CD4-positive, alpha-beta T cell treated with Interleukin-15 for 4 hours (primary cell): ENCODE measurements at regions not wholly inside any gene's neighbourhood (a gene's known extent, or its start where the extent isn't known, plus 50 kb on each side); places are given as distances from the start of the nearest gene placed in this dataset.
"Not testable (repeated sequence)": the region's sequence is repeated elsewhere in the genome, so short reads cannot be mapped to it uniquely, and the experiment has no call there.

ENCODE experiments used
- DNase-seq: peaks from one replicate; pipeline ENCODE4 v3.0.0-alpha.2; 2020; ENCODE audit warnings: low spot score

DNA sequence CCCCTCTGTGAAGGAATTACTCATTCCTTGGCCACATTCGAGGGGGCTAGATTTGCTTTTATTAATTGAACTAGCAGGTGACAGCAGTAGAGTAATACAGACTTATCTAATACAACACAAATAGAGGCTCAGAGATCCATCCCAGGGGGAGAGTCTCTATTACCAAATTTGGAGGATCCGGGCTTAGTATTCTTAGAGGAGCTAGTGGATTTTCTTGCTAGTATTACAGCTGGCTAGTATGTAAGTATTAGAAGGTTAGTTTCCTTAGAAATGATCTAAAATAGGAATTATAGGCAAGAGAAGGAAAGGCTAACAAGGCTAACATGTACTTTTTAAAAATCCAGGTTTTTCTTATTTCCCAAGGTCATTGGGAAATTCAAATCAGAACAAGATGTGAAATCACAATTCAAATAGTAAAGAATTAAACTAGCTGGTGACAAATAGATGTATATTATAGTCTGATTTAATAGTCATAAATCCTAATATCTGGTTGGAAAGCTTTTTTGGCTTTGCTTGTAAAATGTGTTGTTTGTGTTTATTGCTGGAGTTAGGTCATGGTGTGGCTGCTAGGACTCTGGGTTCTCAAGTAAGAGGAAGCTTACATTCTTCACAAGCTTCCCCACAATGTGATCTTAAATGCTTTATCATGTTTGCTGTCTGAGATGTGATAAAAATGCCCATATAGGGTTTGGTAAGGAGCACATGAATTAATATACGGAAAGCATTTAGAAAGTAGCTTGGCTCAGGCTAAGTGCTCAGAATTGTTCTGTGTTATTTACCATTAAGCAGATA is 160.4 kb upstream of the MPDZ start:
- DNase-seq = no peak

DNA sequence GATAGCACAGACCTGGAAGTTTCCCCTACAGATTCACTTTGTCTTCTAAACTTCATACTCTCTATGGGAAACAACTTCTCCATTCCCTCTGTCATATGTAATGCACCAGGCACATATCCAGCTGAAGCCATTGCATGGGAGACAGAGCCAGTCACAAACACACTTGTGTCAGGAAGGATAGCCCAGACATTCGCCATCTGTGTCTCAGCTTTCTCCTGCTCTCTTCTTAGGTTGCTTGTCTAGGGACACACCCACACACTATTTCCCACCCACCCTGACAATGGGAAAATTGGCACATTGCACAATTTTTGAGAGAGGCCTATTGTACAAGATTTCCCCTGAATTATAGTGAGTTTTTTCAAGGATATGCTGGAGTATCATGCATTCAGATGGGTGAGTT is 158.4 kb upstream of the MPDZ start:
- no peak for DNase-seq

GRCh38 chr9:13436591-13436990 is 157.1 kb upstream of the MPDZ start:
- DNase-seq = no peak

DNA sequence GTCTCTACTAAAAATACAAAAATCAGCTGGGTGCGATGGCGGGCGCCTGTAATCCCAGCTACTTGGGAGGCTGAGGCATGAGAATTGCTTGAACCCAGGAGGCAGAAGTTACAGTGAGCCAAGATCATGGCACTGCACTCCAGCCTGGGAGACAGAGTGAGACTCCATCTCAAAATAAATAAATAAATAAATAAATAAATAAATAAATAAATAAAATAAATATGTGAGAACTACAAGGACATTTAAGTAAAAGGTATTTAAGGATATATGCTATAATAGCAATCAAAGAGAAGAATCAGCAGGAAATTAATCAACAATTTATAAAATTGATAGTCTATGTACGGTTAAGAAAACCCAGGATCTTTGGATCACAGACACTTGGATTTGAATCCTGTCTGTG is 154.0 kb upstream of the MPDZ start:
- not testable (repeated sequence) for DNase-seq

GRCh38 chr9:13432904-13433303 is 153.4 kb upstream of the MPDZ start:
- DNase-seq = no peak

GRCh38 chr9:13431692-13432091 is 152.2 kb upstream of the MPDZ start:
- DNase-seq = no peak

GRCh38 chr9:13431222-13431536 is 151.7 kb upstream of the MPDZ start:
- no peak for DNase-seq

GRCh38 chr9:13430368-13431221 is 151.1 kb upstream of the MPDZ start:
- no peak for DNase-seq

- DNase-seq = no peak
These were observed 150.1 kb upstream of the MPDZ start for GRCh38 chr9:13429301-13430190.

- no peak for DNase-seq
These were observed 149.3 kb upstream of the MPDZ start for GRCh38 chr9:13428766-13429165.

- DNase-seq = peak; percentile 10
These were observed 148.1 kb upstream of the MPDZ start for GRCh38 chr9:13427587-13427986.

DNA sequence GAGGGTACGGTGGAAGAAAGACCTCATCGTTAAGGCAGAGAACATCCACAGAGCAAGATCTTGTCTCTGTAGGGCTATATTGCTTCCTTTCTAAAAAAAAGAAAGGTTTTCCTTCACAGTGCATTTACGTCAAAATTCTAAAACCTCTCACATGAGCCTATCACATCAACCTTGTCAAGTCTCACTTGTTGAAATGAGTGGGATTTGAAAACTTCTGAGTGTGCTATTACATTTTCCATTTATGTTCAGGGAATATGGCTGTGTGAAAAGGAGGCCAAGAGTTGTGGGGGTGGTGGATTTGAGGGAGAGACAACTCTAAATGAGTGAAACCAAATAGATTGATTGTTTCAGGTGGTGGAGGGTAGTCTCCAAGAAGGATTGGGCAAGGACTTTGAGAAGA is 147.1 kb upstream of the MPDZ start:
- DNase-seq = no peak

GRCh38 chr9:13424872-13425271 is 145.4 kb upstream of the MPDZ start:
- DNase-seq = no peak

DNA sequence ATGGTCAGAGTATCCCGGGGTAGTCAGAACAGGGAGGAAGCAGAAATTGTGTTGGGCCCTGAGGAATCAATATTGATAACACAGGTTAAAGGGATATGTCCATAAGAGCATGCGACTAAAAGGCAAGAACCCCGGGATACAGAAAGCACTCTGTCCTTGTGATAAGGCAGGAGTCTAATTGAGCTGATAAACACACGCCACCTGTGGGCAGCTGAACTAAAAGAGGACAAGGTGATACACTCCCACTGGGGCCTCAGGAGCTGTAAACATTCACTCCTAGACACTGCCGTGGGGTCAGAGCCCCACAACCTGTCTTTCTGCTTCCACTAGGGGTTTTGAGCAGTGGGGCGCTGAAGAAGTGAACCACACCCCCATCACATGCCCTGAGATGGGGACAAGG is 144.7 kb upstream of the MPDZ start:
- no peak for DNase-seq

DNA sequence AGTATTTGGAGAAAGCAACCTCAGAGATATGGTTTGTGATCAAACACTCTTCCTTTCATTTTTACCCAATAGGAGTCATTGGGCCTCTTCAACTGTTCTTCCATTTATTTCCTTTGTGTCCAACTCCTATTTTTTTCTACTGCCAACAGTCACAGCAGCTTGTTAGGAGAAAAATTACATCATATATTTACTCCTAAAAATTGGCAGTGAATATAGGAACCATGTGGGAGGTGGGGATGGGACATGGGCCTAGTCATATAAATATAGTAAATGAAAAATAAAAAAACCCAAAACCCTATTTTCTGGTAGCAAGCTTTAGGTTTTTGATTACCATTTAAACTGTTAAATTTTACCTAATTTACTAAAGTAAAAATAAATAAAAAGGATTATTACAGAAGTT is 134.9 kb upstream of the MPDZ start:
- no peak for DNase-seq

- DNase-seq = no peak
These were observed 132.8 kb upstream of the MPDZ start for GRCh38 chr9:13412331-13412730.

GRCh38 chr9:13411791-13412190 is 132.3 kb upstream of the MPDZ start:
- DNase-seq = no peak

DNA sequence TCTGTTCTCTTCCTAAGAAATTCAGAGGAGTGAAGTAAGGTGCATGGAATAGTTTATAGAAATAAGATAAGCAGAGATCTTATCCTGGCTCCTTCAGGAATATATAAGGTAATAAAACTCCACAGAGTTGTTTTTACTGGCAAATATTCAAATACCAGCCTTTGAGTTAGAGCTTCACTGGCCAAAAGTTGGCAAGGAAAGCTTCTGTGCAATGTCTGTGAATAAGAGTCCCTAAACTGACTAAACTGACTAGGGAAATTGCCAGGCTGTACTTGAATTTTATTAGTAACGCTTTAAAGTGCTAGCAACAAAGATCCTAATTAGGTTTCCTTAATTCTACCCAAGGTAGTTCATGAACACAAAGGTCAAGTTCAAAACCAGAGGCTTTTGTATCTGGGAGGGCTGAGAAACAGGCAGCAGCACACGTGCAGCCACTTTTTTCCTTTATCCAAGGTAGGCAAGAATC is 131.1 kb upstream of the MPDZ start:
- DNase-seq = no peak

DNA sequence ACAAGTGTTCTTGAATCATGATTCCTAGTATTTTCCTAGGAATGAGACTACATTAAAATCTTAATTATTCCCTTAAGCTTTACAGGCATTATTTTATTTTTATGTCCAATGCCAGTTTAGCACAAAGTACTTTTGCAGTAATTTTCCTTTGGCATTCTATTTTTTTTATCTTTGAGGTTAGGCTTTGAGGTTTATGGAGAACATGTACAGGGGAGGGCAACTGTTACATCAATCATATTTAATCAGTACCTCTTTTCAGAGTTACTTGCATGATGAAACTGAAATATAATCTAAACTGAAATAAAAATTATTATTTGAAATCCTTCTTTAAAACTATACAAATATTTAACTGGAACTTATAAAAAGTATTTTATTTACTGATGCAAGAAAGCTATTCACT is 118.2 kb upstream of the MPDZ start:
- no peak for DNase-seq

- no peak for DNase-seq
These were observed 117.7 kb upstream of the MPDZ start for GRCh38 chr9:13397220-13397619.

DNA sequence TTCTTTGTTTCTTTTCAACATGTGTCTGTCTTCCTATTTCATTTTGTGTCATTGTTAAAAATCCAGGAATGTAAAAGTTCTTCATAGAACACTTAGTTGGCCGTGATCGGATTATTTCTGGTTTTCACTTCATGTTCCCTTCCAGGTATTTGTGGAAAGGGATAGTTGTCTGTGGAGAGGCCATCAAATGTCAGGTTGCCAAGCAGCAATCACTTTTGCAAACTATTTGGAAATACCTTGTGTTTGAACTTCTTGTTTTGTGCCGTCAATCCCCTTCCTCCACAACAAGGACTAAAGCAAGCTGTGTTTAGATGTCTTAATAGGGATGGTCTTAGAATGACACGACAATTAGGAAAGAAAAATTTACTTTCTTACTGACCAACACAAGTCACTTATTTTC is 116.9 kb upstream of the MPDZ start:
- no peak for DNase-seq

GRCh38 chr9:13395156-13395555 is 115.7 kb upstream of the MPDZ start:
- DNase-seq = no peak

GRCh38 chr9:13388157-13388556 is 108.7 kb upstream of the MPDZ start:
- no peak for DNase-seq
